ENCODE measurements at regions not wholly inside any gene's neighbourhood (a gene's known extent, or its start where the extent isn't known, plus 50 kb on each side); places are given as distances from the start of the nearest gene placed in this dataset.

GRCh38 chr16:20192801-20193200, 119.1 kb upstream of the GPR139 start:
- Histone ChIP-seq H3K9me3 (ENCODE audit: severe bottlenecking) (no peaks in the 10 kb centered on the region), H3K27ac (no peak overlapping the region), H3K27me3 (ENCODE audit: insufficient read depth, low read depth, severe bottlenecking) (peaks cover 43% of the 10 kb centered on the region), H3K4me3 (ENCODE audit: low read depth, low read length) (no peak overlapping the region), H3K36me3 (no peaks in the 10 kb centered on the region)
- TF ChIP-seq, protein P1, sequence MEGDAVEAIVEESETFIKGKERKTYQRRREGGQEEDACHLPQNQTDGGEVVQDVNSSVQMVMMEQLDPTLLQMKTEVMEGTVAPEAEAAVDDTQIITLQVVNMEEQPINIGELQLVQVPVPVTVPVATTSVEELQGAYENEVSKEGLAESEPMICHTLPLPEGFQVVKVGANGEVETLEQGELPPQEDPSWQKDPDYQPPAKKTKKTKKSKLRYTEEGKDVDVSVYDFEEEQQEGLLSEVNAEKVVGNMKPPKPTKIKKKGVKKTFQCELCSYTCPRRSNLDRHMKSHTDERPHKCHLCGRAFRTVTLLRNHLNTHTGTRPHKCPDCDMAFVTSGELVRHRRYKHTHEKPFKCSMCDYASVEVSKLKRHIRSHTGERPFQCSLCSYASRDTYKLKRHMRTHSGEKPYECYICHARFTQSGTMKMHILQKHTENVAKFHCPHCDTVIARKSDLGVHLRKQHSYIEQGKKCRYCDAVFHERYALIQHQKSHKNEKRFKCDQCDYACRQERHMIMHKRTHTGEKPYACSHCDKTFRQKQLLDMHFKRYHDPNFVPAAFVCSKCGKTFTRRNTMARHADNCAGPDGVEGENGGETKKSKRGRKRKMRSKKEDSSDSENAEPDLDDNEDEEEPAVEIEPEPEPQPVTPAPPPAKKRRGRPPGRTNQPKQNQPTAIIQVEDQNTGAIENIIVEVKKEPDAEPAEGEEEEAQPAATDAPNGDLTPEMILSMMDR (IDR thresholded peaks at IDR 0.05; ENCODE audit: low read depth, low read length): no peak
- no peak for DNase-seq

DNA sequence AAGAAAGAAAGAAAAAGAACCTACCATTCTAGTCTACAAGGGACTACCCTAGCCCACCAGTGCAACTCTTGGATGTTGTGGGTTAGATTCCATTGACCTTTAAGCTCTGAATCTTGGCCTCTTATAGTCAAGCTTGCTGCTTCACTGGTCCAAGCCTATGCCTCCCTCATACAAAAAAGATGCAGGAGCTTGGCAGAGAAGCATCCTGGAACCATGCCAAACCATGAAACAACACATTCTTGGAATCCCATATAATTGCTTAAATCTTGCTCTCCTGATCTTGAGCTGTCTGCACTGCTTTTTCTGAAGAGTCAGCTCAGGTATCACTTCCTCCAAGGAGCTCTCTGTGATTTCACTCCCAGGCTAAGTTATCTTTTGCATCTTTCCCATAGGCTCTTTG, 117.9 kb upstream of the GPR139 start:
- H3K36me3 ChIP-seq: no peaks in the 10 kb centered on the region
- H3K4me3 ChIP-seq (ENCODE audit: low read depth, low read length): no peak overlapping the region
- no peak for DNase-seq
- TF ChIP-seq, protein P1 (IDR thresholded peaks at IDR 0.05; ENCODE audit: low read depth, low read length): no peak
- no peak overlapping the region for H3K27ac ChIP-seq
- peaks cover 44% of the 10 kb centered on the region for H3K27me3 ChIP-seq (ENCODE audit: insufficient read depth, low read depth, severe bottlenecking)
- no peaks in the 10 kb centered on the region for H3K9me3 ChIP-seq (ENCODE audit: severe bottlenecking)

DNA sequence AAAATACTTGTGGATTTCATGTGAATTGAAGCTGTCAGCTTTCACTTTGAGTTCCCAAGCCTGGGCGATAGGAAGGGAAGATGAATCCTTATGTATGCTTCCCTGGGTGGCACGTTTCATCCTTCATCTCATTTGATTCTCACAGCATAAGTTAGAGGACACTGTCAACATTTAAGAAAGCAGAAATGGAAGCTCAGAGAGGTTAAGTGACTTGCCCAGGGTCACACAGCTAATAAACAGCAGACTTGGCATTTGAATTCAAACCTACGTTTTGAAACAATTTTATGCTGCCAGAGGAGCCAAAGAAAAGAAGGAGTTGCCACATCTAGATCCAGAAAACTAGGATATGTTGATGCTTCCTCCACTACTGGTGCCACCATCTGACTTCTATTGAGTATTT, 108.3 kb upstream of the GPR139 start:
- TF ChIP-seq, protein P1 (IDR thresholded peaks at IDR 0.05; ENCODE audit: low read depth, low read length): no peak
- Histone ChIP-seq H3K9me3 (ENCODE audit: severe bottlenecking) (no peaks in the 10 kb centered on the region), H3K4me3 (ENCODE audit: low read depth, low read length) (no peak overlapping the region), H3K27ac (no peak overlapping the region), H3K27me3 (ENCODE audit: insufficient read depth, low read depth, severe bottlenecking) (peaks cover 44% of the 10 kb centered on the region), H3K36me3 (no peaks in the 10 kb centered on the region)
- DNase-seq: no peak

DNA sequence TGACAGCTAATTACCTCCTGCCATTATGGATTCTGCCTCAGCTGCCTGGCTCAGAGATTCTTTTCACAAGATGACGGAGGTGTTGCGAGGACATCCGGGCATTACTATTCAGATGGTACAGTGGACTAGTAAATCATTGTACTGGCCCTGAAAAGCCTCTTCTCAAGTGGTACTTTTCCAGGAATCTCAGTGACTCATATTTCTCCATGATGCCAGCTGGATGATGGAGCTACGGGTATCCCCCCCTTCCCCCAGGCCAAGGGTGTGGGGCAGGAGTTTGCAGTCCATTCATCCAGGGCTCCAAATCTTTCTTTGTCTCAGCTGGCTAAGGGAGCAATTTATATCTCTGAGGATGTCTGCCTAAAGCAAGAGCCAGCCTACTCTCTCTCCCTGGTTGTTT, 107.7 kb upstream of the GPR139 start:
- peaks cover 49% of the 10 kb centered on the region for H3K27me3 ChIP-seq (ENCODE audit: insufficient read depth, low read depth, severe bottlenecking)
- no peak overlapping the region for H3K27ac ChIP-seq
- H3K4me3 ChIP-seq (ENCODE audit: low read depth, low read length): no peak overlapping the region
- H3K36me3 ChIP-seq: no peaks in the 10 kb centered on the region
- no peaks in the 10 kb centered on the region for H3K9me3 ChIP-seq (ENCODE audit: severe bottlenecking)
- TF ChIP-seq, protein P1 (IDR thresholded peaks at IDR 0.05; ENCODE audit: low read depth, low read length): no peak
- DNase-seq: no peak

GRCh38 chr16:20178297-20178696, 104.6 kb upstream of the GPR139 start:
- H3K27ac ChIP-seq: no peak overlapping the region
- H3K9me3 ChIP-seq (ENCODE audit: severe bottlenecking): no peaks in the 10 kb centered on the region
- no peak overlapping the region for H3K4me3 ChIP-seq (ENCODE audit: low read depth, low read length)
- H3K36me3 ChIP-seq: no peaks in the 10 kb centered on the region
- TF ChIP-seq, protein P1 (IDR thresholded peaks at IDR 0.05; ENCODE audit: low read depth, low read length): no peak
- no peak for DNase-seq
- peaks cover 62% of the 10 kb centered on the region for H3K27me3 ChIP-seq (ENCODE audit: insufficient read depth, low read depth, severe bottlenecking)

DNA sequence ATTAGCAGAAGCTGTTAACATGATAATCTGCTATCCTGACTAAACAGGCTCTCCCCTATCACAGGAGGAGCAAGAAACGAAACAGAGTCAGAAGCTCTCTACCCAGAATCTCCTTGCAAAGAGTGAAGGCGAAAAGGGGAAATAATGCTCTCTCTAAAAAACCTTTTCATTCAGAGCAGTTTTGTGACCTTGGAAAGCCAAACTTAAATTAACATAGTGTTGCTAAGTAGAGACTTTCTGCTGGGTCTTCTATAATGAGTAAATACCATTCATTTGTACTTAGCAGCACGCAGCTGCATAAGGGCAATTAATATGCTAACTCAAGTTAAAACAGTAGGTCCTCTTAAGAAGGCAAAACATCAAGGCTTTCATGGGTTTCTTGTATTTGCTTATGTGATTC, 101.7 kb upstream of the GPR139 start:
- TF ChIP-seq, protein P1 (IDR thresholded peaks at IDR 0.05; ENCODE audit: low read depth, low read length): no peak
- peaks cover 68% of the 10 kb centered on the region for H3K27me3 ChIP-seq (ENCODE audit: insufficient read depth, low read depth, severe bottlenecking)
- DNase-seq: no peak
- no peaks in the 10 kb centered on the region for H3K9me3 ChIP-seq (ENCODE audit: severe bottlenecking)
- H3K36me3 ChIP-seq: no peaks in the 10 kb centered on the region
- H3K4me3 ChIP-seq (ENCODE audit: low read depth, low read length): no peak overlapping the region
- H3K27ac ChIP-seq: no peak overlapping the region

Data from WERI-Rb-1 (cell line).